NCI-H1105 (cell line): ENCODE measurements at regions not wholly inside any gene's neighbourhood (a gene's known extent, or its start where the extent isn't known, plus 50 kb on each side); places are given as distances from the start of the nearest gene placed in this dataset.

Experiments used
- DNase-seq: peaks from one replicate; lab custom pipeline; 2025; lab: John Stamatoyannopoulos, UW

- DNase-seq: no peak
These were observed 133.0 kb upstream of the PLCB4 start for GRCh38 chr20:8935878-8936277.

GRCh38 chr20:8938532-8938931 lies 130.4 kb upstream of the PLCB4 start:
- DNase-seq: no peak

GRCh38 chr20:8940326-8940725 lies 128.6 kb upstream of the PLCB4 start:
- no peak for DNase-seq

GRCh38 chr20:8943631-8944030 lies 125.3 kb upstream of the PLCB4 start:
- no peak for DNase-seq

GRCh38 chr20:8946036-8946940 lies 122.6 kb upstream of the PLCB4 start:
- DNase-seq: no peak

GRCh38 chr20:8948442-8949020 lies 120.4 kb upstream of the PLCB4 start:
- DNase-seq: no peak

- DNase-seq: no peak
These were observed 117.7 kb upstream of the PLCB4 start for GRCh38 chr20:8951164-8951563.

GRCh38 chr20:8952721-8953120 lies 116.2 kb upstream of the PLCB4 start:
- peak; percentile 74 for DNase-seq

GRCh38 chr20:8953300-8953699 lies 115.6 kb upstream of the PLCB4 start:
- DNase-seq: no peak

- DNase-seq: no peak
These were observed 108.6 kb upstream of the PLCB4 start for GRCh38 chr20:8960241-8960640.

GRCh38 chr20:8963330-8963729 lies 105.6 kb upstream of the PLCB4 start:
- no peak for DNase-seq

GRCh38 chr20:8964959-8965562 lies 103.8 kb upstream of the PLCB4 start:
- DNase-seq: no peak

- no peak for DNase-seq
These were observed 101.1 kb upstream of the PLCB4 start for GRCh38 chr20:8967641-8968245.

GRCh38 chr20:8969146-8969583 lies 99.7 kb upstream of the PLCB4 start:
- no peak for DNase-seq

GRCh38 chr20:8971669-8972316 lies 97.1 kb upstream of the PLCB4 start:
- DNase-seq: no peak

GRCh38 chr20:8972963-8973705 lies 95.8 kb upstream of the PLCB4 start:
- DNase-seq: no peak

- no peak for DNase-seq
These were observed 94.7 kb upstream of the PLCB4 start for GRCh38 chr20:8974009-8974708.

- DNase-seq: no peak
These were observed 87.4 kb upstream of the PLCB4 start for GRCh38 chr20:8981482-8981881.

- no peak for DNase-seq
These were observed 85.2 kb upstream of the PLCB4 start for GRCh38 chr20:8983478-8984345.

GRCh38 chr20:8986631-8987030 lies 82.3 kb upstream of the PLCB4 start:
- DNase-seq: no peak
